Right lobe of liver (tissue), 6 donors: ENCODE measurements at regions not wholly inside any gene's neighbourhood (a gene's known extent, or its start where the extent isn't known, plus 50 kb on each side); places are given as distances from the start of the nearest gene placed in this dataset.

Source experiments
- ATAC-seq, 4 donors: fragments of 200-7000 bp; cut with Tn5 transposase; one replicate each; pipeline ENCODE4 v1.9.1; 2020; ENCODE audit warnings: mild to moderate bottlenecking in 4 of 4, moderate library complexity in 4 of 4
- DNase-seq, 3 donors: peaks; one replicate each; pipeline ENCODE4 v3.0.0-alpha.2; 2020
- H3K27ac ChIP-seq, 3 donors: fragments of 200-600 bp; one replicate each; pipeline ENCODE4 v1.8.0; 2022
- H3K27me3 ChIP-seq, 2 donors: fragments of 200-600 bp; one replicate each; pipeline ENCODE4 v1.8.0; 2022
- H3K36me3 ChIP-seq, 4 donors: fragments of 200-600 bp; sonication (generic) in 1 of 4; one replicate each; pipeline versions ENCODE4 v1.5.1 to v1.8.0; 2017 to 2022; ENCODE audit warnings: control low read depth in 1 of 4
- H3K4me1 ChIP-seq, 4 donors: fragments of 200-600 bp; sonication (generic) in 1 of 4; one replicate each; pipeline versions ENCODE4 v1.5.1 to v1.8.0; 2017 to 2022; ENCODE audit warnings: control low read depth in 1 of 4
- H3K4me3 ChIP-seq, 3 donors: fragments of 200-600 bp; one replicate each; pipeline ENCODE4 v1.8.0; 2022
- H3K9me3 ChIP-seq, 4 donors: fragments of 200-600 bp; sonication (generic) in 1 of 4; one replicate each; pipeline versions ENCODE4 v1.5.1 to v1.8.0; 2017 to 2022; ENCODE audit warnings: control low read depth in 1 of 4
- CTCF ChIP-seq, 4 donors: fragments of 200-600 bp in 3 of 4; fragments of 450-650 bp in 1 of 4; IDR thresholded peaks; one replicate each; pipeline versions ENCODE4 v1.5.1 to v1.8.0; 2016 to 2022; ENCODE audit warnings: antibody characterized with exemption in 4 of 4, mild to moderate bottlenecking in 2 of 4
- POLR2A ChIP-seq: fragments of 450-650 bp; IDR thresholded peaks from one replicate; pipeline ENCODE4 v1.6.1; 2017; ENCODE audit warnings: antibody characterized with exemption, mild to moderate bottlenecking
- WGBS: methylation state at CpG from one replicate; pipeline ENCODE4 v1.1.6; 2018; ENCODE audit warnings: low coverage, low lambda C conversion rate; ENCODE audit not compliant: insufficient coverage; ENCODE audit errors: missing lambda C conversion rate; 5-methylcytosine and 5-hydroxymethylcytosine counted together
- intact Hi-C, 2 donors: fragments of 100-400 bp; cut with DNase I; formaldehyde crosslinking; loops; one replicate each; pipeline versions ENCODE4 v1.11.2 to v1.14.1; 2022
- donor health status: DM: no; HTN: yes; CAD: no.
- donor health status: DM: no; HTN: no; CAD: no.
- donor health status: DM: no; HTN: no; CAD: no.
- donor health status: DM: no; HTN: yes; CAD: no.
- donor health status: DM: no; HTN: yes; CAD: no.

- Histone ChIP-seq H3K4me3 (no peak overlapping the region), H3K36me3 (no peaks in the 10 kb centered on the region), H3K27me3 (no peaks in the 10 kb centered on the region), H3K9me3 (no peaks in the 10 kb centered on the region), H3K27ac (no peak overlapping the region), H3K4me1 (no peaks in the 10 kb centered on the region)
- DNase-seq (no peak), ATAC-seq (no peak)
- TF ChIP-seq CTCF (IDR thresholded peaks at IDR 0.05), result no peak
- no peak for TF ChIP-seq POLR2A
- WGBS, result 25% methylated on average over 2 of the region's 2 CpGs
- intact Hi-C loops, result no loop called here
Measured at GRCh38 chr5:117761186-117761585, 1186.6 kb upstream of the SEMA6A start.

GRCh38 chr5:117759849-117760499, 1185.4 kb upstream of the SEMA6A start:
- ATAC-seq, result no peak

GRCh38 chr5:117752403-117752802, 1177.8 kb upstream of the SEMA6A start:
- no peak for DNase-seq
- H3K27me3 ChIP-seq, result no peaks in the 10 kb centered on the region
- 52% methylated on average over 2 of the region's 2 CpGs for WGBS

More at GRCh38 chr5:117759849-117760499, 1185.4 kb upstream of the SEMA6A start:
- Histone ChIP-seq H3K4me3 (no peak overlapping the region), H3K27ac (no peak overlapping the region), H3K27me3 (no peaks in the 10 kb centered on the region), H3K4me1 (no peaks in the 10 kb centered on the region), H3K9me3 (no peaks in the 10 kb centered on the region), H3K36me3 (no peaks in the 10 kb centered on the region)
- no peak for DNase-seq
- no peak for TF ChIP-seq POLR2A
- TF ChIP-seq CTCF (IDR thresholded peaks at IDR 0.05), result no peak
- 35% methylated on average over 4 of the region's 4 CpGs for WGBS
- intact Hi-C loops, result no loop called here

GRCh38 chr5:117748336-117748735, 1173.7 kb upstream of the SEMA6A start:
- Histone ChIP-seq H3K36me3 (no peaks in the 10 kb centered on the region), H3K9me3 (no peaks in the 10 kb centered on the region), H3K4me1 (no peaks in the 10 kb centered on the region), H3K27me3 (no peaks in the 10 kb centered on the region), H3K4me3 (no peak overlapping the region), H3K27ac (no peak overlapping the region)
- DNase-seq (no peak), ATAC-seq (no peak)
- intact Hi-C loops, result no loop called here
- no peak for TF ChIP-seq CTCF (IDR thresholded peaks at IDR 0.05)
- TF ChIP-seq POLR2A, result no peak
- WGBS, result 83% methylated on average over 4 of the region's 5 CpGs

More at GRCh38 chr5:117752403-117752802, 1177.8 kb upstream of the SEMA6A start:
- H3K27ac ChIP-seq, result no peak overlapping the region
- intact Hi-C loops, result no loop called here
- no peaks in the 10 kb centered on the region for H3K4me1 ChIP-seq
- H3K9me3 ChIP-seq, result no peaks in the 10 kb centered on the region
- H3K4me3 ChIP-seq, result no peak overlapping the region
- no peaks in the 10 kb centered on the region for H3K36me3 ChIP-seq
- TF ChIP-seq POLR2A, result no peak
- ATAC-seq, result no peak

- TF ChIP-seq CTCF (IDR thresholded peaks at IDR 0.05) (no peak), POLR2A (no peak)
- Histone ChIP-seq H3K27ac (no peak overlapping the region), H3K27me3 (no peaks in the 10 kb centered on the region), H3K4me1 (no peaks in the 10 kb centered on the region), H3K9me3 (no peaks in the 10 kb centered on the region), H3K4me3 (no peak overlapping the region), H3K36me3 (no peaks in the 10 kb centered on the region)
- ATAC-seq (no peak), DNase-seq (no peak)
- intact Hi-C loops, result no loop called here
- WGBS, result 42% methylated on average over 5 of the region's 5 CpGs
Measured at GRCh38 chr5:117743337-117743736, 1168.7 kb upstream of the SEMA6A start.
